Caco-2 (cell line): ENCODE measurements at regions not wholly inside any gene's neighbourhood (a gene's known extent, or its start where the extent isn't known, plus 50 kb on each side); places are given as distances from the start of the nearest gene placed in this dataset.

Experiments used
- BruUV-seq: library from RNA; stranded (reverse); fragments of 400-500 nt; replicated peaks from 2 replicates; lab custom pipeline; 2021; lab: Mats Ljungman, UMichigan
- CTCF ChIA-PET: fragments of 300-600 bp; sonication (Branson Sonifier 250); formaldehyde crosslinking; loops from one replicate; lab custom pipeline; 2022; ENCODE audit warnings: antibody characterized with exemption; lab: Charles Lee
- POLR2A ChIA-PET: fragments of 300-600 bp; sonication (Branson Sonifier 250); formaldehyde crosslinking; loops from one replicate; lab custom pipeline; 2022; ENCODE audit warnings: antibody characterized with exemption; lab: Charles Lee
- DNase-seq, 2 experiments: peaks; one replicate each; pipeline versions ENCODE4 v3.0.0 to v3.0.0-alpha.2; 2020 to 2022
- H3K27me3 ChIP-seq: replicated peaks from 2 replicates; pipeline ENCODE4 v1.6.0; 2011; ENCODE audit warnings: low read length; ENCODE audit not compliant: control insufficient read depth, insufficient read depth
- H3K36me3 ChIP-seq: 2 replicates; pipeline ENCODE4 v1.5.1; 2011; ENCODE audit warnings: low read length; ENCODE audit not compliant: control insufficient read depth, insufficient read depth
- H3K4me1 ChIP-seq: fragments of 250-450 bp; sonication (Bioruptor Pico); 2 replicates; pipeline ENCODE4 v1.5.1; 2020; ENCODE audit warnings: mild to moderate bottlenecking
- H3K4me3 ChIP-seq: 2 replicates; pipeline ENCODE4 v1.5.1; 2011; ENCODE audit warnings: low read depth, mild to moderate bottlenecking, control low read depth, low read length
- H3K9me3 ChIP-seq: fragments of 250-450 bp; sonication (Bioruptor Pico); 2 replicates; pipeline ENCODE4 v1.5.1; 2020; ENCODE audit warnings: mild to moderate bottlenecking, moderate library complexity
- H3K27ac Mint-ChIP-seq: one replicate; pipeline ENCODE4 v1.8.0; 2022; ENCODE audit warnings: mixed read lengths; ENCODE audit not compliant: unreplicated experiment
- H3K27me3 Mint-ChIP-seq: one replicate; pipeline ENCODE4 v1.8.0; 2022; ENCODE audit warnings: mixed read lengths; ENCODE audit not compliant: insufficient read depth, unreplicated experiment
- H3K36me3 Mint-ChIP-seq: one replicate; pipeline ENCODE4 v1.8.0; 2022; ENCODE audit warnings: mild to moderate bottlenecking, mixed read lengths; ENCODE audit not compliant: insufficient read depth, unreplicated experiment
- H3K4me1 Mint-ChIP-seq: one replicate; pipeline ENCODE4 v1.8.0; 2022; ENCODE audit warnings: low read depth, mixed read lengths; ENCODE audit not compliant: unreplicated experiment
- H3K4me3 Mint-ChIP-seq: one replicate; pipeline ENCODE4 v1.8.0; 2022; ENCODE audit warnings: mild to moderate bottlenecking, moderate library complexity, mixed read lengths; ENCODE audit not compliant: unreplicated experiment
- H3K9me3 Mint-ChIP-seq: one replicate; pipeline ENCODE4 v1.8.0; 2022; ENCODE audit warnings: mixed read lengths; ENCODE audit not compliant: unreplicated experiment
- CTCF ChIP-seq, 2 experiments: fragments of 200-600 bp in 1 of 2; IDR thresholded peaks; 1 replicate in 1 of 2; 2 replicates in 1 of 2; pipeline versions ENCODE4 v1.5.1 to v1.8.0; 2011 to 2022; ENCODE audit warnings: antibody characterized with exemption in 1 of 2, control low read depth in 1 of 2, inconsistent platforms in 1 of 2, low read depth in 1 of 2, low read length in 1 of 2, mild to moderate bottlenecking in 1 of 2, moderate library complexity in 1 of 2; ENCODE audit not compliant: insufficient read depth in 1 of 2, severe bottlenecking in 1 of 2, unreplicated experiment in 1 of 2
- intact Hi-C: fragments of 100-400 bp; cut with micrococcal nuclease; formaldehyde crosslinking; loops from one replicate; pipeline ENCODE4 v1.10.0; 2022; ENCODE audit not compliant: unreplicated experiment

- CTCF ChIA-PET, result interaction anchor here (1.0 to 1.1 kb wide), 2 partner anchors 486 to 628 kb away, joined by 3 read pairs; no protein-coding TSS in a partner anchor
- H3K9me3 ChIP-seq, result no peaks in the 10 kb centered on the region
- no peak for DNase-seq
- TF ChIP-seq CTCF (IDR thresholded peaks at IDR 0.05; ENCODE audit: insufficient read depth in 1 of 2, low read depth in 1 of 2, low read length in 1 of 2, severe bottlenecking in 1 of 2, unreplicated experiment in 1 of 2), result peak in 1 of 2 experiments; percentile 13
- Mint-ChIP-seq H3K27me3 (peaks cover 2% of the 10 kb centered on the region), H3K4me3 (no peak overlapping the region), H3K9me3 (no peaks in the 10 kb centered on the region), H3K27ac (no peak overlapping the region), H3K4me1 (no peaks in the 10 kb centered on the region), H3K36me3 (no peaks in the 10 kb centered on the region)
- H3K4me1 ChIP-seq, result no peaks in the 10 kb centered on the region
- no peaks in the 10 kb centered on the region for H3K36me3 ChIP-seq
- POLR2A ChIA-PET, result no interaction called here
- BruUV-seq, result no TSS peak
- no peaks in the 10 kb centered on the region; the same call in 1 of the 2 replicates for H3K27me3 ChIP-seq
- intact Hi-C loops, result loop anchor here (1.0 to 5.0 kb wide), 2 partner anchors 485 to 627 kb away; no protein-coding TSS in a partner anchor
- no peak overlapping the region for H3K4me3 ChIP-seq
These were observed 541.6 kb downstream of the SUCLA2 start for GRCh38 chr13:47459512-47459911.

- Mint-ChIP-seq H3K27ac (no peak overlapping the region), H3K36me3 (no peaks in the 10 kb centered on the region)
- BruUV-seq, result no TSS peak
These were observed 543.4 kb downstream of the SUCLA2 start for GRCh38 chr13:47457626-47458025.

GRCh38 chr13:47455626-47456025 is 545.4 kb downstream of the SUCLA2 start:
- H3K27me3 ChIP-seq, result no peaks in the 10 kb centered on the region; the same call in 1 of the 2 replicates
- no peaks in the 10 kb centered on the region for H3K4me1 ChIP-seq
- no peaks in the 10 kb centered on the region for H3K36me3 Mint-ChIP-seq
- peak in 1 of 2 experiments; percentile 7 for TF ChIP-seq CTCF (IDR thresholded peaks at IDR 0.05; ENCODE audit: insufficient read depth in 1 of 2, low read depth in 1 of 2, low read length in 1 of 2, severe bottlenecking in 1 of 2, unreplicated experiment in 1 of 2)
- no peaks in the 10 kb centered on the region for H3K4me1 Mint-ChIP-seq
- H3K4me3 ChIP-seq, result no peak overlapping the region
- no peaks in the 10 kb centered on the region for H3K36me3 ChIP-seq
- no peaks in the 10 kb centered on the region for H3K9me3 ChIP-seq
- intact Hi-C loops, result loop anchor here (5.0 kb wide), 1 partner anchor 623 kb away; no protein-coding TSS in a partner anchor
- no peaks in the 10 kb centered on the region for H3K27me3 Mint-ChIP-seq
- no peak overlapping the region for H3K4me3 Mint-ChIP-seq
- ChIA-PET POLR2A (no interaction called here), CTCF (no interaction called here)
- no peaks in the 10 kb centered on the region for H3K9me3 Mint-ChIP-seq
- no TSS peak for BruUV-seq
- H3K27ac Mint-ChIP-seq, result no peak overlapping the region
- no peak for DNase-seq

More at GRCh38 chr13:47457626-47458025, 543.4 kb downstream of the SUCLA2 start:
- CTCF ChIA-PET, result no interaction called here
- Mint-ChIP-seq H3K9me3 (no peaks in the 10 kb centered on the region), H3K4me3 (no peak overlapping the region), H3K4me1 (no peaks in the 10 kb centered on the region), H3K27me3 (no peaks in the 10 kb centered on the region)
- Histone ChIP-seq H3K4me1 (no peaks in the 10 kb centered on the region), H3K27me3 (no peaks in the 10 kb centered on the region; the same call in 1 of the 2 replicates), H3K36me3 (no peaks in the 10 kb centered on the region), H3K9me3 (no peaks in the 10 kb centered on the region), H3K4me3 (no peak overlapping the region)
- POLR2A ChIA-PET, result no interaction called here
- intact Hi-C loops, result loop anchor here (5.0 kb wide), 1 partner anchor 625 kb away; no protein-coding TSS in a partner anchor
- DNase-seq, result no peak
- no peak for TF ChIP-seq CTCF (IDR thresholded peaks at IDR 0.05; ENCODE audit: insufficient read depth in 1 of 2, low read depth in 1 of 2, low read length in 1 of 2, severe bottlenecking in 1 of 2, unreplicated experiment in 1 of 2)
